A549 (cell line): ENCODE measurements at regions not wholly inside any gene's neighbourhood (a gene's known extent, or its start where the extent isn't known, plus 50 kb on each side); places are given as distances from the start of the nearest gene placed in this dataset.

Experiments used
- ATAC-seq, 2 experiments: fragments of 200-7000 bp in 1 of 2; fragments of >200 bp in 1 of 2; cut with Nextera tagmentation in 1 of 2; cut with Tn5 transposase in 1 of 2; 3 replicates each; pipeline versions ENCODE4 v1.8.0 to v1.9.1; 2018 to 2020; ENCODE audit warnings: mild to moderate bottlenecking in 1 of 2, moderate library complexity in 1 of 2
- CTCF ChIA-PET: fragments of 300-600 bp; sonication (Branson Sonifier 250); formaldehyde crosslinking; extraction: SDS; loops from one replicate; lab custom pipeline; 2021; ENCODE audit warnings: antibody characterized with exemption, inconsistent platforms; lab: Yijun Ruan, JAX
- POLR2A ChIA-PET: fragments of 350-600 bp; formaldehyde crosslinking; extraction: SDS; loops from one replicate; lab custom pipeline; 2021; ENCODE audit warnings: antibody characterized with exemption, inconsistent platforms; lab: Yijun Ruan, JAX
- DNase-seq, 2 experiments: peaks; one replicate each; pipeline versions ENCODE4 v3.0.0 to v3.0.0-alpha.2; 2011 to 2016; ENCODE audit warnings: low read depth in 1 of 2, low spot score in 1 of 2
- FAIRE-seq: peaks from 2 replicates; lab custom pipeline; 2011; peaks lifted over from hg19 to GRCh38; lab: Jason Lieb, UNC
- H3K27ac ChIP-seq, 2 experiments: fragments of >200 bp; sonication (Bioruptor Twin); formaldehyde crosslinking; 3 replicates each; pipeline ENCODE4 v1.5.1; 2016 to 2017
- H3K4me1 ChIP-seq: fragments of >200 bp; sonication (Bioruptor Twin); formaldehyde crosslinking; 3 replicates; pipeline ENCODE4 v1.6.1; 2016
- H3K4me2 ChIP-seq: fragments of >200 bp; sonication (Bioruptor Twin); formaldehyde crosslinking; 3 replicates; pipeline ENCODE4 v1.6.1; 2016
- H3K4me3 ChIP-seq: fragments of >200 bp; sonication (Bioruptor Twin); formaldehyde crosslinking; 3 replicates; pipeline ENCODE4 v1.5.1; 2016
- H3K9me3 ChIP-seq: fragments of >200 bp; sonication (Bioruptor Twin); formaldehyde crosslinking; 3 replicates; pipeline ENCODE4 v1.6.1; 2016
- CTCF ChIP-seq: fragments of >200 bp; sonication (Bioruptor Twin); formaldehyde crosslinking; IDR thresholded peaks from 3 replicates; pipeline ENCODE4 v1.5.1; 2016
- ESRRA ChIP-seq: fragments of 150-350 bp; IDR thresholded peaks from 2 replicates; pipeline ENCODE4 v1.6.1; 2014; ENCODE audit warnings: mild to moderate bottlenecking, low read length, borderline replicate concordance
- FOSL2 ChIP-seq, 2 experiments: fragments of 450-650 bp in 1 of 2; fragments of >200 bp in 1 of 2; sonication (Bioruptor Twin) in 1 of 2; formaldehyde crosslinking; IDR thresholded peaks; 2 replicates each; pipeline versions ENCODE4 v1.5.0 to v1.6.1; 2016 to 2020; ENCODE audit warnings: mild to moderate bottlenecking in 1 of 2, moderate library complexity in 1 of 2
- GATA3 ChIP-seq: IDR thresholded peaks from 2 replicates; pipeline ENCODE4 v1.6.1; 2012; ENCODE audit warnings: borderline replicate concordance
- HMGXB4 ChIP-seq: fragments of 250-450 bp; sonication (Bioruptor Pico); IDR thresholded peaks from 2 replicates; pipeline ENCODE4 v1.5.0; 2021; ENCODE audit warnings: mild to moderate bottlenecking, moderate library complexity, borderline replicate concordance
- HOXB13 ChIP-seq: fragments of 250-450 bp; sonication (Bioruptor Pico); IDR thresholded peaks from 2 replicates; pipeline ENCODE4 v1.5.0; 2020; ENCODE audit warnings: low read depth, mild to moderate bottlenecking, moderate library complexity
- HOXB5 ChIP-seq: fragments of 250-450 bp; sonication (Bioruptor Pico); IDR thresholded peaks from 2 replicates; pipeline ENCODE4 v1.5.0; 2020; ENCODE audit warnings: mild to moderate bottlenecking, moderate library complexity
- JUN ChIP-seq, 2 experiments: fragments of >200 bp; sonication (Bioruptor Twin); formaldehyde crosslinking; IDR thresholded peaks; 2 replicates in 1 of 2; 3 replicates in 1 of 2; pipeline ENCODE4 v1.6.1; 2016 to 2017
- JUNB ChIP-seq: fragments of >200 bp; sonication (Bioruptor Twin); formaldehyde crosslinking; IDR thresholded peaks from 2 replicates; pipeline ENCODE4 v1.6.1; 2016
- MAFK ChIP-seq: fragments of 450-650 bp; IDR thresholded peaks from 2 replicates; pipeline ENCODE4 v1.6.1; 2014; ENCODE audit not compliant: partially characterized antibody
- MYC ChIP-seq: IDR thresholded peaks from 2 replicates; pipeline ENCODE4 v1.6.1; 2012; ENCODE audit warnings: mild to moderate bottlenecking, inconsistent platforms, low read length, improper control_type of control experiment, borderline replicate concordance
- NPAS2 ChIP-seq: fragments of 250-450 bp; sonication (Bioruptor Pico); IDR thresholded peaks from 2 replicates; pipeline ENCODE4 v1.8.0; 2022; ENCODE audit warnings: mild to moderate bottlenecking, moderate library complexity, borderline replicate concordance
- PHF8 ChIP-seq: fragments of 200-600 bp; sonication (generic); IDR thresholded peaks from 2 replicates; pipeline ENCODE4 v1.6.1; 2016; ENCODE audit warnings: low read depth, mild to moderate bottlenecking, antibody characterized with exemption, moderate library complexity, borderline replicate concordance
- RNF2 ChIP-seq: fragments of 200-600 bp; sonication (generic); IDR thresholded peaks from 2 replicates; pipeline ENCODE4 v1.6.1; 2016; ENCODE audit warnings: low read depth, mild to moderate bottlenecking, antibody characterized with exemption, moderate library complexity, borderline replicate concordance
- SREBF2 ChIP-seq: fragments of 450-650 bp; IDR thresholded peaks from 2 replicates; pipeline ENCODE4 v1.6.1; 2014; ENCODE audit warnings: mild to moderate bottlenecking, moderate library complexity
- TFCP2L1 ChIP-seq: fragments of 250-450 bp; sonication (Bioruptor Pico); IDR thresholded peaks from 2 replicates; pipeline ENCODE4 v1.5.0; 2021; ENCODE audit warnings: mild to moderate bottlenecking
- USF2 ChIP-seq: fragments of 450-650 bp; IDR thresholded peaks from 2 replicates; pipeline ENCODE4 v1.6.1; 2014; ENCODE audit warnings: antibody characterized with exemption
- ZC3H11A ChIP-seq: fragments of 450-650 bp; IDR thresholded peaks from 2 replicates; pipeline ENCODE4 v1.6.1; 2014; ENCODE audit warnings: antibody characterized with exemption, mild to moderate bottlenecking
- WGBS: methylation state at CpG from one replicate; pipeline ENCODE4 v1.1.6; 2017; ENCODE audit errors: missing lambda C conversion rate; 5-methylcytosine and 5-hydroxymethylcytosine counted together
- TF ChIP-seq, protein P1 (sequence below): fragments of 250-450 bp; sonication (Bioruptor Pico); IDR thresholded peaks from 2 replicates; pipeline ENCODE4 v1.5.0; 2020; ENCODE audit warnings: low read depth, mild to moderate bottlenecking, moderate library complexity
- TF ChIP-seq, protein P2 (sequence below): fragments of >200 bp; sonication (Bioruptor Twin); formaldehyde crosslinking; IDR thresholded peaks from 3 replicates; pipeline ENCODE4 v1.6.1; 2016
- TF ChIP-seq, protein P3 (sequence below): fragments of >200 bp; sonication (Bioruptor Twin); formaldehyde crosslinking; IDR thresholded peaks from 2 replicates; pipeline ENCODE4 v1.6.1; 2016

- ChIA-PET CTCF (no interaction called here), POLR2A (no interaction called here)
- Histone ChIP-seq H3K4me2 (no peak overlapping the region), H3K9me3 (no peaks in the 10 kb centered on the region), H3K27ac (no peak overlapping the region), H3K4me3 (no peak overlapping the region), H3K4me1 (no peaks in the 10 kb centered on the region)
- ATAC-seq = no peak
- no peak for DNase-seq
- no peak for FAIRE-seq
- TF ChIP-seq, protein P1, sequence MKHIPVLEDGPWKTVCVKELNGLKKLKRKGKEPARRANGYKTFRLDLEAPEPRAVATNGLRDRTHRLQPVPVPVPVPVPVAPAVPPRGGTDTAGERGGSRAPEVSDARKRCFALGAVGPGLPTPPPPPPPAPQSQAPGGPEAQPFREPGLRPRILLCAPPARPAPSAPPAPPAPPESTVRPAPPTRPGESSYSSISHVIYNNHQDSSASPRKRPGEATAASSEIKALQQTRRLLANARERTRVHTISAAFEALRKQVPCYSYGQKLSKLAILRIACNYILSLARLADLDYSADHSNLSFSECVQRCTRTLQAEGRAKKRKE = no peak
- TF ChIP-seq ESRRA = no peak
- 28% methylated on average over 9 of the region's 16 CpGs for WGBS
Observed at GRCh38 chr22:49449377-49449776, 378.3 kb downstream of the BRD1 start.

GRCh38 chr22:49448526-49448925 is 379.1 kb downstream of the BRD1 start:
- H3K4me2 ChIP-seq = no peak overlapping the region
- H3K4me3 ChIP-seq = no peak overlapping the region
- no peak for FAIRE-seq
- H3K9me3 ChIP-seq = no peaks in the 10 kb centered on the region
- H3K27ac ChIP-seq = no peak overlapping the region
- ChIA-PET POLR2A (no interaction called here), CTCF (no interaction called here)
- TF ChIP-seq PHF8 (no peak), SREBF2 (no peak), FOSL2 (IDR thresholded peaks at IDR 0.05) (no peak), FOSL2 (CRISPR knock-in tag; IDR thresholded peaks at IDR 0.05) (no peak), JUNB (no peak), MAFK (no peak), NPAS2 (CRISPR knock-in tag) (no peak), HOXB13 (no peak), TFCP2L1 (CRISPR knock-in tag) (no peak), HOXB5 (CRISPR knock-in tag) (no peak), MYC (no peak), JUN (IDR thresholded peaks at IDR 0.05) (no peak), ESRRA (no peak), RNF2 (no peak), CTCF (no peak), USF2 (no peak), HMGXB4 (CRISPR knock-in tag) (no peak), GATA3 (no peak), ZC3H11A (no peak)
- TF ChIP-seq, protein P2, sequence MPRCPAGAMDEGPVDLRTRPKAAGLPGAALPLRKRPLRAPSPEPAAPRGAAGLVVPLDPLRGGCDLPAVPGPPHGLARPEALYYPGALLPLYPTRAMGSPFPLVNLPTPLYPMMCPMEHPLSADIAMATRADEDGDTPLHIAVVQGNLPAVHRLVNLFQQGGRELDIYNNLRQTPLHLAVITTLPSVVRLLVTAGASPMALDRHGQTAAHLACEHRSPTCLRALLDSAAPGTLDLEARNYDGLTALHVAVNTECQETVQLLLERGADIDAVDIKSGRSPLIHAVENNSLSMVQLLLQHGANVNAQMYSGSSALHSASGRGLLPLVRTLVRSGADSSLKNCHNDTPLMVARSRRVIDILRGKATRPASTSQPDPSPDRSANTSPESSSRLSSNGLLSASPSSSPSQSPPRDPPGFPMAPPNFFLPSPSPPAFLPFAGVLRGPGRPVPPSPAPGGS = no peak
- TF ChIP-seq, protein P3, sequence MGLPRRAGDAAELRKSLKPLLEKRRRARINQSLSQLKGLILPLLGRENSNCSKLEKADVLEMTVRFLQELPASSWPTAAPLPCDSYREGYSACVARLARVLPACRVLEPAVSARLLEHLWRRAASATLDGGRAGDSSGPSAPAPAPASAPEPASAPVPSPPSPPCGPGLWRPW = no peak
- DNase-seq = no peak
- WGBS = 60% methylated on average over 13 of the region's 14 CpGs
- ATAC-seq = no peak
- H3K4me1 ChIP-seq = no peaks in the 10 kb centered on the region
